ENCODE measurements at regions not wholly inside any gene's neighbourhood (a gene's known extent, or its start where the extent isn't known, plus 50 kb on each side); places are given as distances from the start of the nearest gene placed in this dataset.

GRCh38 chr10:78312197-78313047 lies 278.8 kb downstream of the RPS24 start:
- DNase-seq (ENCODE audit: low read depth in 2 of 2, low spot score in 1 of 2) = no peak

- DNase-seq (ENCODE audit: low read depth in 2 of 2, low spot score in 1 of 2) = no peak
Measured at GRCh38 chr10:78313048-78313381, 279.4 kb downstream of the RPS24 start.

- no peak for DNase-seq (ENCODE audit: low read depth in 2 of 2, low spot score in 1 of 2)
Measured at GRCh38 chr10:78313636-78314035, 280.0 kb downstream of the RPS24 start.

- DNase-seq (ENCODE audit: low read depth in 2 of 2, low spot score in 1 of 2) = no peak
Measured at GRCh38 chr10:78314651-78315050, 281.0 kb downstream of the RPS24 start.

- no peak for DNase-seq (ENCODE audit: low read depth in 2 of 2, low spot score in 1 of 2)
Measured at GRCh38 chr10:78316451-78316931, 282.8 kb downstream of the RPS24 start.

- DNase-seq (ENCODE audit: low read depth in 2 of 2, low spot score in 1 of 2) = no peak
Measured at GRCh38 chr10:78318305-78318704, 284.6 kb downstream of the RPS24 start.

GRCh38 chr10:78319371-78319770 lies 285.7 kb downstream of the RPS24 start:
- DNase-seq (ENCODE audit: low read depth in 2 of 2, low spot score in 1 of 2) = no peak

- DNase-seq (ENCODE audit: low read depth in 2 of 2, low spot score in 1 of 2) = no peak
Measured at GRCh38 chr10:78319841-78320240, 286.2 kb downstream of the RPS24 start.

- DNase-seq (ENCODE audit: low read depth in 2 of 2, low spot score in 1 of 2) = no peak
Measured at GRCh38 chr10:78320506-78320905, 286.8 kb downstream of the RPS24 start.

GRCh38 chr10:78321000-78321399 lies 287.3 kb downstream of the RPS24 start:
- no peak for DNase-seq (ENCODE audit: low read depth in 2 of 2, low spot score in 1 of 2)

- no peak for DNase-seq (ENCODE audit: low read depth in 2 of 2, low spot score in 1 of 2)
Measured at GRCh38 chr10:78321500-78321899, 287.8 kb downstream of the RPS24 start.

- DNase-seq (ENCODE audit: low read depth in 2 of 2, low spot score in 1 of 2) = no peak
Measured at GRCh38 chr10:78326372-78326771, 292.7 kb downstream of the RPS24 start.

- no peak for DNase-seq (ENCODE audit: low read depth in 2 of 2, low spot score in 1 of 2)
Measured at GRCh38 chr10:78327778-78328591, 294.3 kb downstream of the RPS24 start.

GRCh38 chr10:78328592-78329404 lies 295.1 kb downstream of the RPS24 start:
- DNase-seq (ENCODE audit: low read depth in 2 of 2, low spot score in 1 of 2) = no peak

GRCh38 chr10:78330884-78331283 lies 297.2 kb downstream of the RPS24 start:
- DNase-seq (ENCODE audit: low read depth in 2 of 2, low spot score in 1 of 2) = no peak

GRCh38 chr10:78331391-78331922 lies 297.8 kb downstream of the RPS24 start:
- DNase-seq (ENCODE audit: low read depth in 2 of 2, low spot score in 1 of 2) = no peak

GRCh38 chr10:78332012-78332411 lies 298.3 kb downstream of the RPS24 start:
- DNase-seq (ENCODE audit: low read depth in 2 of 2, low spot score in 1 of 2) = no peak

GRCh38 chr10:78332657-78333056 lies 299.0 kb downstream of the RPS24 start:
- DNase-seq (ENCODE audit: low read depth in 2 of 2, low spot score in 1 of 2) = no peak

GRCh38 chr10:78333362-78334143 lies 299.9 kb downstream of the RPS24 start:
- DNase-seq (ENCODE audit: low read depth in 2 of 2, low spot score in 1 of 2) = no peak

- no peak for DNase-seq (ENCODE audit: low read depth in 2 of 2, low spot score in 1 of 2)
Measured at GRCh38 chr10:78335371-78335690, 301.7 kb downstream of the RPS24 start.
